Kidney (tissue), 13 donors: ENCODE measurements at regions not wholly inside any gene's neighbourhood (a gene's known extent, or its start where the extent isn't known, plus 50 kb on each side); places are given as distances from the start of the nearest gene placed in this dataset.

Experiments
- DNase-seq, 5 donors: peaks; one replicate each; pipeline ENCODE4 v3.0.0-alpha.2; 2013 to 2020
- FAIRE-seq: peaks from 2 replicates; lab custom pipeline; 2012; peaks lifted over from hg19 to GRCh38; lab: Jason Lieb, UNC
- H3K27ac ChIP-seq, 2 donors: one replicate each; pipeline ENCODE4 v1.7.0; 2013; ENCODE audit warnings: low read depth in 2 of 2, low read length in 2 of 2, inconsistent platforms in 1 of 2
- H3K27me3 ChIP-seq: one replicate; pipeline ENCODE4 v1.7.1; 2013; ENCODE audit warnings: low read length, inconsistent platforms; ENCODE audit not compliant: control insufficient read depth, insufficient read depth
- H3K36me3 ChIP-seq, 3 donors: one replicate each; pipeline versions ENCODE4 v1.7.0 to v1.7.1; 2013; ENCODE audit warnings: low read length in 3 of 3, control low read depth in 1 of 3, inconsistent platforms in 1 of 3; ENCODE audit not compliant: insufficient read depth in 3 of 3, control insufficient read depth in 2 of 3
- H3K4me1 ChIP-seq, 3 donors: one replicate each; pipeline versions ENCODE4 v1.7.0 to v1.7.1; 2013; ENCODE audit warnings: low read length in 3 of 3, inconsistent platforms in 1 of 3, low read depth in 1 of 3; ENCODE audit not compliant: control insufficient read depth in 2 of 3, insufficient read depth in 2 of 3
- H3K4me3 ChIP-seq, 3 donors: one replicate each; pipeline versions ENCODE4 v1.7.0 to v1.8.1; 2013; ENCODE audit warnings: low read length in 3 of 3, control low read depth in 1 of 3, inconsistent platforms in 1 of 3
- H3K9ac ChIP-seq, 3 donors: one replicate each; pipeline versions ENCODE4 v1.7.0 to v1.7.1; 2013; ENCODE audit warnings: low read length in 3 of 3, control low read depth in 1 of 3, inconsistent platforms in 1 of 3
- H3K9me3 ChIP-seq, 3 donors: one replicate each; pipeline versions ENCODE4 v1.7.0 to v1.7.1; 2013; ENCODE audit warnings: low read length in 3 of 3, control low read depth in 1 of 3, inconsistent platforms in 1 of 3; ENCODE audit not compliant: control insufficient read depth in 2 of 3, insufficient read depth in 1 of 3
- CTCF ChIP-seq: IDR thresholded peaks from 3 replicates; pipeline ENCODE4 v1.5.1; 2012; ENCODE audit warnings: mild to moderate bottlenecking, moderate library complexity, borderline replicate concordance; ENCODE audit not compliant: insufficient read depth; ENCODE audit errors: extremely low read depth
- intact Hi-C: fragments of 100-400 bp; cut with DNase I; formaldehyde crosslinking; loops from one replicate; pipeline ENCODE4 v1.11.1; 2022
- donor health status: control.
- donor health status: control.
- donor health status: control.
- donor health status: control.
- donor health status: control.
- donor health status: DM: yes; HTN: yes; CAD: no.
- donor health status: Normal renal cell carcinoma (clear cell type).

- Histone ChIP-seq H3K36me3 (no peaks in the 10 kb centered on the region), H3K27me3 (no peaks in the 10 kb centered on the region), H3K9ac (no peak overlapping the region), H3K4me3 (no peak overlapping the region), H3K27ac (no peak overlapping the region), H3K9me3 (no peaks in the 10 kb centered on the region), H3K4me1 (no peaks in the 10 kb centered on the region)
- DNase-seq (no peak), FAIRE-seq (no peak)
- intact Hi-C loops: no loop called here
- no peak for TF ChIP-seq CTCF
Observed at GRCh38 chr2:13492262-13492661, 775.5 kb downstream of the TRIB2 start.

GRCh38 chr2:13495051-13495450 is 778.3 kb downstream of the TRIB2 start:
- no peak for FAIRE-seq
- intact Hi-C loops: no loop called here

GRCh38 chr2:13504808-13505207 is 788.1 kb downstream of the TRIB2 start:
- intact Hi-C loops: no loop called here

More at GRCh38 chr2:13495051-13495450, 778.3 kb downstream of the TRIB2 start:
- H3K4me1 ChIP-seq: no peaks in the 10 kb centered on the region
- no peak overlapping the region for H3K4me3 ChIP-seq
- no peaks in the 10 kb centered on the region for H3K36me3 ChIP-seq
- no peaks in the 10 kb centered on the region for H3K9me3 ChIP-seq
- no peak overlapping the region for H3K27ac ChIP-seq
- no peaks in the 10 kb centered on the region for H3K27me3 ChIP-seq
- H3K9ac ChIP-seq: no peak overlapping the region
- no peak for DNase-seq
- TF ChIP-seq CTCF: no peak

More at GRCh38 chr2:13504808-13505207, 788.1 kb downstream of the TRIB2 start:
- FAIRE-seq: no peak
- no peak for DNase-seq
- H3K4me1 ChIP-seq: no peaks in the 10 kb centered on the region
- no peaks in the 10 kb centered on the region for H3K36me3 ChIP-seq
- H3K4me3 ChIP-seq: no peak overlapping the region
- H3K9ac ChIP-seq: no peak overlapping the region
- no peaks in the 10 kb centered on the region for H3K27me3 ChIP-seq
- no peaks in the 10 kb centered on the region for H3K9me3 ChIP-seq
- H3K27ac ChIP-seq: no peak overlapping the region
- TF ChIP-seq CTCF: no peak
